NCI-H1694 treated with DMSO at 0.1 percent for 48 hours (cell line): ENCODE measurements at regions not wholly inside any gene's neighbourhood (a gene's known extent, or its start where the extent isn't known, plus 50 kb on each side); places are given as distances from the start of the nearest gene placed in this dataset.

Experiments
- DNase-seq: peaks from one replicate; lab custom pipeline; 2025; lab: John Stamatoyannopoulos, UW

DNA sequence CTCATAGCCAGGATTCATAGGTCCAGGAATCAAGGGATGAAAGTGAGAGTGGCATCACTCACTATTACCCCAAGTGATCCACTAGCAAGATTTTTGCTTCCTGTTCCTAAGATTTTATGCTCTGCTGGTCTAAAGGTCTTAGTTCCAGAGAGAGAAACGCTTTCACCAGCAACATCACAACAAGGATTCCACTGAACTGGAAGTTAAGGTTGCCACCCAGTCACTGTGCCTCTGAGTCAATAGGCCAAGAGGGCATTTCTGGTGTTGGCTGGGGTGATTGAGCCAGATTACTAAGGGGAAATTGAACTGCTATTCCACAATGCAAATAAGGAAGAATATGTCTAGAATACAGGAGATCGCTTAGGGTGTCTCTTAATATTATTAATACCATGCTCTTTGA, 142.5 kb upstream of the ARID2 start:
- no peak for DNase-seq

GRCh38 chr12:45587877-45588533, 141.5 kb upstream of the ARID2 start:
- no peak for DNase-seq

GRCh38 chr12:45590646-45591045, 138.9 kb upstream of the ARID2 start:
- DNase-seq = no peak

GRCh38 chr12:45591635-45592034, 137.9 kb upstream of the ARID2 start:
- no peak for DNase-seq

DNA sequence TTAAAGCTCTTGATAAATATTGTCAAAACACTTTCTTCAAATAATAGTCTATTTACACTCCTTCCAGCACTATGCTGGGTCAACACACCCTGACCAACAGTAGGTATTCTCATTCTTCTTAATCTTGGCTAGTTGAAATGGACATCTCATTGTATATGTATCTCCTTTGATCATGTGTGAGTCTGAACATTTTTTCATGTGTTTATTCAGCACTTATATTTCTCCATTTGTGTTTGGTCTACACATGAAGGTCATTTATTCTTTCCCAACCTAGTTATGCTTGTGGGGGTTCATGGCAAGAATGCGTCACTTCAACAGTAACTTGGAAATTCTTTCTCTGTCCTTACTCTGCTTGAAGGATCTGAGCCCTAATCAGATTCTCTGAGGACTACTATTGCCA, 133.1 kb upstream of the ARID2 start:
- DNase-seq = no peak

GRCh38 chr12:45598336-45598735, 131.2 kb upstream of the ARID2 start:
- no peak for DNase-seq

- DNase-seq = no peak
These were observed 130.7 kb upstream of the ARID2 start for GRCh38 chr12:45598761-45599160.

- DNase-seq = no peak
These were observed 130.3 kb upstream of the ARID2 start for GRCh38 chr12:45599196-45599595.

DNA sequence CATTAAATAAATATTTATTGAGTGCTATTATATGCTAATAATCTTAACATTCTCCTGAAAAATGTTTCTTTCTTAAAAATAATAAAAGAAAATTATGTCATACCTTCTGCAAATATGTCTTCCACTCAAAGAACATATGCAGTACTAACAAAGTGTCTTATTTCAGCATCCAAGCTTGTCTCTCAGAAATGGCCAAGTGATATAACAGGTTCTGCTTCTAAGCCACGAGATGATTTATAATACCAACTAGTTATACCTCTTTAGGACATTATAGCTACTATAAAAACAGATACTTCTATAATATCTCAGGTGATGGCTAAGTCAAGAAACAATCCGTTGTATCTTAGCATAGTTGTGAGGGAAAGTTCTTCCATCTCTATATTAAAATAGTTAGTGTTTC, 128.1 kb upstream of the ARID2 start:
- no peak for DNase-seq

DNA sequence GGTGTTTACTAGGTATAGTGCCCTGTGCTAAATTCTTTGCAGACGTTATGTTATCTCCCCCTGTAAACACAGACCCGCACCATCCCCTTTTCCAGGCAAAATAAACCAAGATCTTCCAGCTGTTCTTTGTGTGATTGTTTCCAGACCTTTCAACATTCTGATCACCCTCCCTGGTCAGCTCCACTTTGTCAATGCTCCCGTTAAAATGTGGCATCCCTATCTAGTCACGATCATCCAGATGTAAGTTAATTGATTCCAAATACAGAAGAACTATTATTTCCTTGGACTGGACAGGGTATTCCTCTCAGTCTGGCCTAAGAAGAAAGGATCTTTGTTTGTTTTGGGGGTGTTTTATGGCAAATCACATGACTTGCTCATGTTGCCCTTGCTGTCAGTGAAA, 127.6 kb upstream of the ARID2 start:
- no peak for DNase-seq

DNA sequence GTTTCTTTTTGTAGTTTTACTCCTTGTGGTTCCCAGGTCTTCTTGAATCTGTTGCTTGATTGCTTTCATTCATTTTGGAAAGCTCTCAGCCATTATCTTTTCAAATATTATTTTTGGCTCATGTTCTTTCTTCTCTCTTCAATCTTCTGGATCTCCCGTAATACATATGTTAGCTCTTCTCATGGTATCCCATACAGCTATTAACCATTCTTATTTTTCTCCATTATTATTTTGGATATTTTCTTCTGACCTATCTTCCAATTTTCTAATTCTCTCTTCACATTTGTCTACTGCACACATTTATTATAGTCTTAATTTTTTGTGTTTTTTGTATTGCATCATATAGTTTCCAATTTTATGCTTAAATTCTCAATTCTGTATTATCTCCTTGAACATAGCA, 123.9 kb upstream of the ARID2 start:
- DNase-seq = no peak

DNA sequence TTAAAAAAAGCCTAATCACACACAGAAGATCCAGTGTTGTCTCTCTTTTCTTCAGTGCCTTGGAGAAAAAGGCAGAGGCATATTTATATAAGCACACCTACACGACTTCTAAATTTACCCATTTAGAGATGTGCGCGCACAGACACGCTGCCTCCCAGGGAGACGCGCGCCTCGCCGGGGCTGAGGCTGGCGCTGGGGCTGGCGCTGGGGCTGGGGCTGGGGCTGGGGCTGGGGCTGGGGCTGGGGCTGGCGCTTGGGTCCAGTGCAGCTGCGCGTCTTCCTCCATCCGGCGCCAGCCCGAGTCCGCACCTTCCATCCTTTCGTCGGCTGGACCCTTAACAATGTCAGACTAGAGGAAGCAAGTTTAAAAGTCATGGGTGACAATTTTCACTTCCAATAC, 118.4 kb upstream of the ARID2 start:
- no peak for DNase-seq

GRCh38 chr12:45611495-45611894, 118.0 kb upstream of the ARID2 start:
- DNase-seq = no peak

GRCh38 chr12:45612044-45612794, 117.3 kb upstream of the ARID2 start:
- no peak for DNase-seq

DNA sequence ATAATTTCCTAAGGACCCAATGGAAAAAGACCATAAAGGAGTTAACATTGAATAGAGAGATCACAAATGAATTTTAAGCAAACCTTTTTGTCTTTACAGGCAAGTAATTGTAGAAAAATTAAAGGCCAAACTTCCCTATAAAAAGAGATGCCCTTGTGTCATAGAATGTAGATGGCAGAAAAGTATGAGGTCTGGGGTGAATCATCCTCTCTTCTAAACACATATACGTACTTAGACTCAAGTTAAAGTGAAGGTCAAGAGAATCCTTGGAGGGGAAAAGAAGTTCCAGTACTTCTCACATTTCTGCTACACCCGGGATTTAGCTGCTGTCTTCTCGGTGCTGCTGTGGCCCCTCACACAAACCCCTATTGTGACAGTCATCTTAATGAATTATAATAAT, 116.2 kb upstream of the ARID2 start:
- DNase-seq = no peak

- DNase-seq = no peak
These were observed 115.7 kb upstream of the ARID2 start for GRCh38 chr12:45613855-45614254.

DNA sequence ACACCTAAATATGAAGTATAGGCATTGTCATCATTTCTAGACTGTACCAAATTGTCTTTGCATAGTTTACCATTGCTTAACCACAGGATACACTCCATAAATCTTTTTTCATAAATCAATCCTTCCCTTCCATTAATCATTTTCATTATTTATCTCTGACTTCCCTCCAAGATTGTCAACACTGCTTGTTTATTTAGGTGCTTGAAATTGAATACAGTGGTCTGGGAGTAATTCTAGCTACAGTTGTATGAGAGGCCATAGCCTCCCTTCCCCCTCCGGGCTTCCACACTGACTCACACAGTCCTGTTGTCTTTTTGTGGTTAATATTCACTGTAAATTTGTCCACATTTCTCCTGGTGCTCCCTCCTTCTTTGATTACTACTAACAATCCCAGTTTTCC, 114.2 kb upstream of the ARID2 start:
- no peak for DNase-seq

DNA sequence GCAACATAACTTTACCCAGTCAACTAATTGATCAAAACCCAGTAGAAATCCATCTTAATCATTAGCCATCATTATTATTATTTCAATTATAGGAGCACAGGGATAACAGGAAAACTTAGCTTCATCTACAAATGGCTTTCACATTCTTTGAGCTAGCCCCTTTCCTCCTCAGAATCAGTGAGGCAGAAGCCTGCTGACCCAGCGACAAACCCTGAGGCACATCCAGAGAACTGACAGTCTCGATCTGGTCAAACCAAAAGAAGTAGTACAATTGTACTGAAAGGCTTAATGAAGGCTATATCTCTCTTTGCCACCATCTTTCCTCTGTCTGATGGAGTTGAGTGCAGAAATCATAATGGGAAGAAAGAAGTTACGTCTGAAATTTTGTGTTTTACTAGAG, 109.8 kb upstream of the ARID2 start:
- DNase-seq = no peak

DNA sequence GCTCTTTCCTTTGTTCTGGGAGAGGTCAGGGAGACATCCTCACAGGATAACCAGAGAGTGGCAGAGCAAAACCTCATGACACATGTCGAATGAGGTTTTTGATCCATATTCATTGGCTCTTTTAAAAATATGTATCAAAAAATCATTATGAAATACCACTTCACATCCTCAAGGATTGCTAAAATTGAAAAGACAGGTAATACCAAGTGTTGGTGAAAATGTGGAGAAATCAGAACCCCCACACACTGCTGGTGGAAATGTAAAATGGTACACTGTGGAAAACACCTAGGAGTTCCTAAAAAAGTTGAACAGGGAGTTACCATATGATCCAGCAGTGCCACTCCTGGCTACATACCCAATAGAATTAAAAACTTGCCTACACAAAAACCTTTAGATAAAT, 107.8 kb upstream of the ARID2 start:
- no peak for DNase-seq

DNA sequence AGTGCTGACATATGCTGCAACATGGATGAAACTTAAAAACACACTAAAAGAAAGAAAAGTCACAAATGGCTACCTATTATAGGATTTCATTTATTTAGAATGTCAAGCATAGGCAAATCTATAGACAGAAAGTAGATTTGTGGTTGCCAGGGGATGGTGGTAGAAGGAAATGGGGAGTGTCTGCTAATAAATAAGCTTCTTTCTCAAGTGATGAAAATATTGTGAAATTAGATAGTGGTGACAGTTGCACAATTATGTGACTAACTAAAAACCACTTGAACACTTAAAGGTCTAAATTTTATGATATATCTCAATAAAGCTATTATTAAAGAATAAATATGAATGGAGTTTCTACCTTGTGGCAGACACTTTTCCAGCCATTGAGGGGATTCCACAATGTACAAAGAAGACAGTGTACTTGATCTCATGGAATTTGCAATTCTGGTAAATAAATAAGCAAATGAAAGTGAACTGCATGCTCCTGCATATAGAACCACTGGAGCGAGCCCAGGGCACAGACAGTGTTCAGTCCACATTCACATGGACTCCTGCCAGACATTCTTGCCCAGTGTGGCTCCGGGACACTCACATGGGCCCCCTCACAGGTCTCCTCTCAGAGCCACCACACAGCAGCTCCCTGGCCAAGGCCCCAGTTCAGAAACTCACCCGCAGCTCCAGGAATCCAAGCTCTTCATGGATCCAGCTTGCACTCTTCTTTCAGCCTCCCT, 107.1 kb upstream of the ARID2 start:
- no peak for DNase-seq

GRCh38 chr12:45623221-45623620, 106.3 kb upstream of the ARID2 start:
- DNase-seq = no peak

GRCh38 chr12:45623940-45624339, 105.6 kb upstream of the ARID2 start:
- no peak for DNase-seq

DNA sequence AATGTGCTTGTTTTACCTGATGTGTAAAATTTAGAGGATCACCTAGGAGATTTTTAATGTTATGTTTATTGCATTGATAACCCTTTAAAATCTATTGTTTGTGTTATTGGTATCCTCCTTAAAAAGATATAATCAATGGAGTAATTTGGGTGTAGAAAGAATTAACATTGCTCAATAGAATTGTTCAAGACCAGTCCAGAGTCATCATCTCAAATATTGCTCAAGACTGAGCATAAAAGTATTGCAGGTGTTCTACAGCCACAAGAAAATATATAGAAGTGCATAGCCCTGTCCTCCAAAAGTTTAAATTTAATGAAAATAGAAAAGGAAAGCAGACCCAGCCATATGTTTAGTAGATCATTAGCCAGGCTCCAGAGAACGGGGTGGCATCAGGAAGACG, 102.5 kb upstream of the ARID2 start:
- no peak for DNase-seq
